NCI-H345 treated with DMSO at 0.1 percent for 48 hours (cell line): ENCODE measurements at regions not wholly inside any gene's neighbourhood (a gene's known extent, or its start where the extent isn't known, plus 50 kb on each side); places are given as distances from the start of the nearest gene placed in this dataset.

Experiments used
- DNase-seq: peaks from one replicate; lab custom pipeline; 2025; ENCODE audit not compliant: unreplicated experiment; lab: John Stamatoyannopoulos, UW

GRCh38 chr5:15447209-15447608, 52.8 kb upstream of the FBXL7 start:
- no peak for DNase-seq

DNA sequence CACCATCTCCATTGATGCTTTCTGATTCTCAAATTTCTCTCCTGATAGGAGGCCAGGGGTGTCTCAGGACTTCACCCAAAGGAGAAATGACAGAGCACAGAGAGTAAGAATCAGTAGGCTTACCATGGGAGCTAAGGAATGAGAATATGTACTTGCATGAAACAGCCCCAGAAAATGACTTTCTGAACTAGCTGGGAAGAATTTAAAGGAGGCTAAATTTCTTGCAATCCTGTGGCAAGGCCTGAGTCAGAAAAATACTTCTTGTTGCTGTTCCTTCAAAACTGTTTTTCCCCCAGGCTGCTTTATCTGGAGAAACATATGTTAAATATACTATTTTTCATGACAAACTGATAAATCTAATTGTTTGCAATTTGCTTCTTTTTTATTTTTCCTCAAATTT, 53.4 kb upstream of the FBXL7 start:
- no peak for DNase-seq

- DNase-seq, result no peak
Observed at GRCh38 chr5:15442193-15442570, 57.8 kb upstream of the FBXL7 start.

DNA sequence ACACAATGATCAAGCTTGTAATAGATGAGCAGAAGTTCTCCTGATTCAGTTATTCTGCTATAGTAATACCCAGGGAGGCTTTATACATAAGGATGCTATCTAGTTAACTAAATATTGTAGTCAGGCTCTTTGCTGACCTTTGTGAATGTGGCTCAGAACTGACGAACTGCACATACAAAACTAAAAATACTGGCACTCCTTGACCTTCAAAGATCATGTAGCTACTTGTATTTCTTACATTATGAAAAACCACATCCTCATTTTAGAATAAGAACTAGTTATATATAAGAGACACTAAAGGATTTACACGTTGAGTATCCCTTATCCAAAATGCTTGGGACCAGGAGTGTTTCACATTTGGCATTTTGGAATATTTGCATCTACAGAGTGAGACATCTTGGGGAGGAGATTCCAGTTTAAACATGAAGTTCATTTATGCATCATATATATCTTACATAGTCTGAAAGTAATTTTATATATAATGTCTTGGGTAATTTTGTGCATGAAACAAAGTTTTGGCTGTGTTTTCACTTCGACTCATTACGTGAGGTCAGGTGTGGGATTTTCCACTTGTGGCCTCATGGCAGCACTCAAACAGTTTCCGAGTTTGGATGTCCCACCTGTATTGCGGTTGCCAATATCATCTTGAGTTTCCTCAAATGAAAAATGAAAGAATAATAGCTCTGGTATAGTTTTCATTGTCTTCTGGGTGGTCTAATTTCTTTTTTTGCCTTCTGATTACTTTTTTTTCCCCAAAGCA, 58.4 kb upstream of the FBXL7 start:
- DNase-seq, result no peak

- DNase-seq, result no peak
Observed at GRCh38 chr5:15440434-15440833, 59.5 kb upstream of the FBXL7 start.

DNA sequence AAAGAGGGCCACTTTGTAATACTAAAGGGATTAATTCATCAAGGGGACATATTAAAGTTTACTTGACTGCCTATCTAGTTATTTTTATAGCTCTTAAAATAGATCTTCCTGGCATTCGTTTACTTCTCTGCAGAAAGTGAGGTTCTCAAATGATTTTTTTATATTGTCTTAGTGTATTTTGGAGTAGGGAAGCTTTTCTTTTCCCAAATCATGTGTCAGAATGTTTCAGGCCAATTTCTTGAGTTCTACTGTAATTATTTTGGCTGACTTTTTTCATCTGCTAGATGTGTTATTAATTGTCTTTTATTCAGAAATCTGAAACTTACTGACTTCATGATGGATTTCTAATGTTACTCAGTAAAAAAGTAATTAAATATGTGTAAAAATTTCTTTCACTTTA, 60.2 kb upstream of the FBXL7 start:
- no peak for DNase-seq

GRCh38 chr5:15433709-15434108, 66.3 kb upstream of the FBXL7 start:
- no peak for DNase-seq

- DNase-seq, result no peak
Observed at GRCh38 chr5:15431923-15432322, 68.1 kb upstream of the FBXL7 start.

DNA sequence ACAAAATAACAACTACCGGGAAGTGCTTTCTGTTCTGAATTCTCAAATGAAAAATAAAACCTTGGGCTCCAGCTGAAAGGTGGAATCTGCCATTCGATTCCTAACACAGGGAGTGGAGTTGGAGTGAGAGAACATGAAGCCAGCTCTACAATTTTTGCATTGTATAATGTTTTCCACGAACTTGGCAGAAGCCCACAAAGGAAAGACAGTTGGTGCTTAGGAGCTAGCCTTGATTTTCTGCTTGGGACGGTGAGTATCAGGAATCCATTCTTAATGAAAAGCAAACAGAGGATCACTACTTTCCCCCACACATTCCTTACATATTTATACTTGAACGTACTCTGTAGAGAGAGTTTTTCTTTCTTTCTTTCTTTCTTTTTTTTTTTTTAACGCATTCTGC, 74.2 kb upstream of the FBXL7 start:
- no peak for DNase-seq

DNA sequence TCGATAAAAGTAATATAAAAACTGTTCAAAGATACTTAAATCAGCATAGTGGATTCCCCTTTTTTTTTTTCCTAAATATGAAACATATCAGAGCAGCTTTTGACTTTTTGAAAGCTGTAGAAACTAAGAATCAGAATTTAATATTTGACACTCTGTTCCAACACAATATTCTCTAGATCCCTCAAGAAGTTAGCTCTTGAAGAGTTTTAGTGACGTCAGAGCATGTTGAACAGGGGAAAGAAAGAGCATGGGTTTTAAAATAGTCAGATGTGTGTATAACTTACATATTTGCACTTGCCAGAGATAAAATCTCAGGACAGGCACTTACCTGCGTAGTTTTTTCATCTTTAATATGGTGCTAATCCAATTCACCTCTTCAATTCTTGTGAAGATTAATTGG, 75.2 kb upstream of the FBXL7 start:
- DNase-seq, result no peak

GRCh38 chr5:15421921-15422412, 78.0 kb upstream of the FBXL7 start:
- no peak for DNase-seq

DNA sequence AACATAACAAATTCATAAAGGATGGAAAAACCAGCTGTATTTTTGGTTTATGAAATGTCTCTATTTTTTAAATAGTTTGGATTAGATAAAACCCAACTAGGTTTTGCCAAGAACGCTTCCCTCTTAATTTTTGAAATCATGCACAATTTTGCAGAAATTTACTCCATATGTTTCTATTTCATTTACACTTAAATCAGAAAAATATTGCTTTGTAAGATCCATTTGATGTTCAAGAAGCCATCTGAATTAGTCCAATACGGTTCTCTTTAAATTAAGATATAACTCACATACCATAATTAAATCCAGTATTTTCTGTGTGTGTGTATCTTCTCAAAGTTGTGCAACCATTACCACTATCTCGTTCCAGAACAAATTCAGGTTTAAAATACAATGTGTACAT, 78.6 kb upstream of the FBXL7 start:
- DNase-seq, result no peak

DNA sequence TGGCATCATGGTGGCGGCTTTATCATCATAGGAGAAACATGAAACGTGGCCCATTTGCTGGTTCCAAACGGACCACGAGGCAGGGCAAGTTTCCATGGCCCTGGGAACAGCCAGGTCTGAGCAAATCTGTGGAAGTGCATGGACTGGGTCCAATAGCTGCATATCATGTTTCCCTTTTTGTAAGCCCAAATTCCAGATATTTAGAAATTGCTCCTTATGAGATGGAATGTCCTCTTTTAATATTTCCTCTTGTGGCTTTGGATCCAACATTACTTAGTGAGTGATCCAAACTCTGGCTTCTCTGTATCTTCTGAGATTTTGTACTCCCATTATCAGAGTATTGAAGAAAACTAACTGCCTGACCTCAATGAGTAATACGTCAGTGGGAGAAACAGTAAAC, 79.8 kb upstream of the FBXL7 start:
- DNase-seq, result no peak

DNA sequence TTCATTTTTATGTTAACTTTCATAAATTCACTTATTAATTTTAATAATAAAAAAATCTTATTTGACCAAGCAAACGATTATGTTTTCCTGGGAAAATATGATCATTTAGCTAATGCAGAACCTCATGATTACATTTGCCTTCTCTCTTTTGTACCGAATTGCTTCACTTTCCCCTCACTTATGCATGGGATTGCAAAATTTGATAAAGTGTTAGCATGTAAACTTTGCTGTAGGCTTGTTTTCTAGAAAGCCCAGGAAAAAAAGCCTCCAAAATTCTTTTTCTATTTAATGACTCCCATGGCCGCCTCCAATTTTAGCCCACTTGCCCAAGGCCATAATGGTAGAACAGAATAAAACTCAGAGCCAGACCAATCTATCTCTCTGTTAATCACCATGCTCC, 82.8 kb upstream of the FBXL7 start:
- no peak for DNase-seq

DNA sequence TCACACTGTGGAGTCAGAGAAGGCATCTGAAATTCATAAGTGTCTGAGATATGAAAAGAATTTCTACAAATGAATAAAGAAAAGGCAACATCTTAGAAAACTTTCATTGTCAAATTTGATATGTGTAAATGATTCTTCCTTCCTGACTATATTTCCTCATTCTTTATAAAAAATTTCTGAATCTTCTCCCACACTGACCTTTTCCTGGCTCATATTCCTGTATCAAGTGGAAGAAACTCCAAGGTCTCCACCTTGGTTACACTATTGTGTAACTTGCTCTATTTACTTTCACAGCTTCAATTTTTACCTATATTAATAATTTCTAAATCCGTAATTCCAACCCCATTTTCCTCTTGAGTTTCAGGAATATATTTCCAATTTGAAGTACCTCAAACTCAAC, 93.5 kb upstream of the FBXL7 start:
- no peak for DNase-seq

DNA sequence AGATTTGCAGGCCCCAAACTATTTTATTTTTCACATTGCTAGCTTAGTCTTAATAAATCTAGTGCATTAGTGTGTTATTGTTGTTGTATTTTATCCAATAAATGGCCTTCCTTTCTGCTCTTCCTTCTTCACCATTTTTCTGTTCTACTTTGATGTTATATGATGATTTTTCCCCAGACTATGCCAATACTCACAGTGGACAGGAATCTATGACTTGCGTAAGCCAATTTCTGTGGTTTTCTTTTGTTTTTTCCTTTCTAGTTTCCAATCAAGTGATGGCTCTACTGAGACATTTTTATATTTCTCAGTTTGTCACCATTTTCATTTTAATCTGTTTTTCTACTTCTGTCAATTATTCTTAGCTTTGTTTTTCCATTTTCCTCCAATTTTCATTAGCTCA, 106.8 kb upstream of the FBXL7 start:
- DNase-seq, result no peak

- DNase-seq, result no peak
Observed at GRCh38 chr5:15391704-15392397, 108.1 kb upstream of the FBXL7 start.

GRCh38 chr5:15388866-15389265, 111.1 kb upstream of the FBXL7 start:
- DNase-seq, result no peak

GRCh38 chr5:15387931-15388524, 112.0 kb upstream of the FBXL7 start:
- no peak for DNase-seq

- DNase-seq, result no peak
Observed at GRCh38 chr5:15386122-15386521, 113.9 kb upstream of the FBXL7 start.

DNA sequence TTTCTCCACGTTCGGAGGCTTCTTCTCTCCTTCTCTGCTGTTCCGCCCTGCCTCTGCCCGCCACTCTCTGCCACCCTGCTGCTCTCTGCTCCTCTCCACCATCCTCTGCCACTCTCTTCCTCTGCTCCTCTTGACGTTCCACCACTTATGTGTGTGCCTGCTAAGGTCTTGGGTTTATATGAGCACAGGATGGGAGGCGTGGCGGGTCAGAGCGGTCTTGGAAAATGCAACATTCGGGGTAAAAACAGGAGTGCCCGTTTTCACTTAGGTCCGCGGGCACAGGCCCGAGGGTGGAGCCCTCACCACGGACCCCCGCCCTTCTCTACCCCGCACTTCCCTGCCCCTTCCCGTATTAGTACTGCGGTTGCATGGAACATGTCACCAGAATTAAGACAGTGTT, 114.4 kb upstream of the FBXL7 start:
- DNase-seq, result no peak

GRCh38 chr5:15385037-15385436, 114.9 kb upstream of the FBXL7 start:
- no peak for DNase-seq
